ENCODE measurements at regions not wholly inside any gene's neighbourhood (a gene's known extent, or its start where the extent isn't known, plus 50 kb on each side); places are given as distances from the start of the nearest gene placed in this dataset.

DNA sequence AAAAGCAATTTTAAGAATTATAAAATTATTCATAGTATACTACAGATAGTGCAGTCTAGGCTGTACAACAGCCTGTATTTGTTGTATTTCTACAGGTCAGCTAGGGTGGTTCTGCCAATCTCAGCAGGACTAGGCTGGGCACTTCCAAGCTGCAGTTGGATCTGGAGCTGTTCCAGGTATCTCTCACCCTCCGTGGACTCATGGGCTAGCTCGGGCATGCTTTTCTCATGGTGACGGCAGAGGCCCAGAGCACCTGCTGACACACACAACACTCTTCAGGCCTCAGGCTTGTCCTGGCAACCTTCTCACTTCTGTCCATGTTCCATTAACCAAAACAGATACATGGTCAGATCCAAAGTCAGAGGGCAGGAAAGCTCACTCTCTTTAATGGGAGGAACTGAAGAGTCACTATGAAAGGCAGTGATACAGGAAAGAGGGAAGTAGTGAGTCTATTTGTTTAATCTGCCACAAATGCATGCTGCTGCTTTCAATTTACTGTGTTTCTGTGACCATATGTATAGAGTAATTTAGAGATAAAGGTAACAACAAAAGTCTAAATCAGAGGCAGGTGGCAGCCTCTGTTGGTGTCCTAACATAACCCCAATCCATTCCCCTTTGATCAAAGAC lies 462.4 kb upstream of the ACVR2A start:
- Mint-ChIP-seq H3K36me3 (ENCODE audit: low read depth) (no peaks in the 10 kb centered on the region), H3K4me1 (no peaks in the 10 kb centered on the region), H3K27me3 (ENCODE audit: low read depth) (no peaks in the 10 kb centered on the region), H3K4me3 (no peak overlapping the region), H3K27ac (no peak overlapping the region), H3K9me3 (peaks cover 1% of the 10 kb centered on the region)
- TF ChIP-seq, protein P1, sequence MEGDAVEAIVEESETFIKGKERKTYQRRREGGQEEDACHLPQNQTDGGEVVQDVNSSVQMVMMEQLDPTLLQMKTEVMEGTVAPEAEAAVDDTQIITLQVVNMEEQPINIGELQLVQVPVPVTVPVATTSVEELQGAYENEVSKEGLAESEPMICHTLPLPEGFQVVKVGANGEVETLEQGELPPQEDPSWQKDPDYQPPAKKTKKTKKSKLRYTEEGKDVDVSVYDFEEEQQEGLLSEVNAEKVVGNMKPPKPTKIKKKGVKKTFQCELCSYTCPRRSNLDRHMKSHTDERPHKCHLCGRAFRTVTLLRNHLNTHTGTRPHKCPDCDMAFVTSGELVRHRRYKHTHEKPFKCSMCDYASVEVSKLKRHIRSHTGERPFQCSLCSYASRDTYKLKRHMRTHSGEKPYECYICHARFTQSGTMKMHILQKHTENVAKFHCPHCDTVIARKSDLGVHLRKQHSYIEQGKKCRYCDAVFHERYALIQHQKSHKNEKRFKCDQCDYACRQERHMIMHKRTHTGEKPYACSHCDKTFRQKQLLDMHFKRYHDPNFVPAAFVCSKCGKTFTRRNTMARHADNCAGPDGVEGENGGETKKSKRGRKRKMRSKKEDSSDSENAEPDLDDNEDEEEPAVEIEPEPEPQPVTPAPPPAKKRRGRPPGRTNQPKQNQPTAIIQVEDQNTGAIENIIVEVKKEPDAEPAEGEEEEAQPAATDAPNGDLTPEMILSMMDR (IDR thresholded peaks at IDR 0.05; ENCODE audit: unreplicated experiment in 3 of 3): no peak

DNA sequence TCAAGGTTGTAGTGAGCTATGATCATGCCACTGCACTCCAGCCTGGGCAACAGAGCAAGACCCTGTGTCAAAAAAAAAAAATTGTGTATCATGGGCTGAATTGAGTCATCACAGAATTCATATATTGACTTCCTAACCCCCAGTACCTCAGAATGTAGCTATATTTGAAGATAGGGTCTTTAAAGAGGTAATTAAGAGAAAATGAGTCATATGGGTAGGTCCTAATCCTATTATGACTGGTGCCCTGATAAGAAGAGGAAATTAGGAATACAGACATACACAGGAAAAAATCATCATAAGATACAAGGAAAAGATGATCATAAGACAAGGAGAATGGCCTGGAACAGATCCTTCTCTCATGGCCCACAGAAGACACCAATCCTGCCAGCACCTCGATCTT lies 466.4 kb upstream of the ACVR2A start:
- Mint-ChIP-seq H3K27me3 (ENCODE audit: low read depth) (no peaks in the 10 kb centered on the region), H3K4me3 (no peak overlapping the region), H3K4me1 (peaks cover 9% of the 10 kb centered on the region), H3K27ac (no peak overlapping the region), H3K9me3 (peaks cover 3% of the 10 kb centered on the region), H3K36me3 (ENCODE audit: low read depth) (no peaks in the 10 kb centered on the region)
- TF ChIP-seq, protein P1 (IDR thresholded peaks at IDR 0.05; ENCODE audit: unreplicated experiment in 3 of 3): no peak

- Mint-ChIP-seq H3K27ac (no peak overlapping the region), H3K9me3 (peaks cover 11% of the 10 kb centered on the region), H3K36me3 (ENCODE audit: low read depth) (no peaks in the 10 kb centered on the region), H3K27me3 (ENCODE audit: low read depth) (no peaks in the 10 kb centered on the region), H3K4me3 (no peak overlapping the region), H3K4me1 (peaks cover 14% of the 10 kb centered on the region)
- TF ChIP-seq, protein P1 (IDR thresholded peaks at IDR 0.05; ENCODE audit: unreplicated experiment in 3 of 3): no peak
Observed at GRCh38 chr2:147375073-147375472, 469.8 kb upstream of the ACVR2A start.

GRCh38 chr2:147374423-147374811 lies 470.4 kb upstream of the ACVR2A start:
- TF ChIP-seq, protein P1 (IDR thresholded peaks at IDR 0.05; ENCODE audit: unreplicated experiment in 3 of 3): no peak
- peaks cover 12% of the 10 kb centered on the region for H3K9me3 Mint-ChIP-seq

DNA sequence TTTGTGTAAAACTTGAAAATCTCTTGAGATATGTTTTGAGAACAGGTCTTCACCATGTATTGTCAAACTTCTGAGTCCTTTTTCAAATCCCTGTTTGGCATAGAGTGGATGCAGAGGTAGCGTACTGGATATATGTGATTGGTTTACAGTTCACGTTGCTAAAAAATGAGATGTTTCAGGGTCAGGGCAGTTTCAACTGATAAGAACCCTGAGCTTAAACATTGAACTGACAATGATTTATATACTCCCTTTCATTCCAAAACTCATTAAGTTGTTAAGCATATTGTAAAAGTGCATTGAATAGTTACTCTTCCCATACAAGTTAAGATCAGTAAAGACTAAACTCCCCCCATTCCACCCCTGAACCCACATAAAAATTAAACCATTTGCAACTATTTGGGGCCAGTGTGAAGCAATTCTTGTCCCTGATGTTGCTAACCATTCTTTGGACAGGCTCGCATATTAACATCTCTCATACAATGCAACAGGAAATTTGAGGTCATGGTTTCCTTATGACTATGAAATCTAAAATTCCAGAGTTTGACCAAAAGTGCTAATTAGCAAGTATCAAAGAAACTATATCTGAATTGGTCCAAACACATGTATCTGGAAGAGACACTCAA lies 470.9 kb upstream of the ACVR2A start:
- H3K4me3 Mint-ChIP-seq: no peak overlapping the region
- TF ChIP-seq, protein P1 (IDR thresholded peaks at IDR 0.05; ENCODE audit: unreplicated experiment in 3 of 3): no peak
- H3K27ac Mint-ChIP-seq: peak overlapping the region in 2 of 3 experiments; percentile 1 to 46
- peaks cover under 1% of the 10 kb centered on the region for H3K27me3 Mint-ChIP-seq (ENCODE audit: low read depth)
- H3K36me3 Mint-ChIP-seq (ENCODE audit: low read depth): no peaks in the 10 kb centered on the region
- peaks cover 12% of the 10 kb centered on the region for H3K9me3 Mint-ChIP-seq
- peaks cover 14% of the 10 kb centered on the region for H3K4me1 Mint-ChIP-seq

More at GRCh38 chr2:147374423-147374811, 470.4 kb upstream of the ACVR2A start:
- peaks cover 14% of the 10 kb centered on the region for H3K4me1 Mint-ChIP-seq
- no peaks in the 10 kb centered on the region for H3K27me3 Mint-ChIP-seq (ENCODE audit: low read depth)
- peak overlapping the region; percentile 1 to 55 (median 46) for H3K27ac Mint-ChIP-seq
- H3K4me3 Mint-ChIP-seq: no peak overlapping the region
- H3K36me3 Mint-ChIP-seq (ENCODE audit: low read depth): no peaks in the 10 kb centered on the region

DNA sequence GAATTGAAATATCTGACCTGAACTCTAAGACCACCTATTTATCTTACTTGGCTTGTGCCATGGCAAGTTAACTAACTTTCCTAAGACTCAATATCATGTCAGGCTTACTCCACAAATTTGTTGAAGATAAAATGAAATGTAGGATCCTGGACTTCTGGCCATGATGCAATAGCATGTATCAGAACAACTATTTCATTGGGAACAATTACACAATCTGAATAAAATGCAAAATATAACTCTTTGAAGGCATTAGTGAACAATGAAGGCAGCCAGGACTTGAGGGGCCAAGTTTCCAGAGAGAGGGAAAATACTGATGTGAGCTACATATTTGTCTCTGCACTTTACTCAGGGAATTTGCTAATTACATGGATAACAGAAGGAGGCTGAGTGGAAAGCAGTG lies 476.5 kb upstream of the ACVR2A start:
- peaks cover 16% of the 10 kb centered on the region for H3K9me3 Mint-ChIP-seq
- H3K4me3 Mint-ChIP-seq: no peak overlapping the region
- peaks cover 27% of the 10 kb centered on the region for H3K4me1 Mint-ChIP-seq
- no peak overlapping the region for H3K27ac Mint-ChIP-seq
- TF ChIP-seq, protein P1 (IDR thresholded peaks at IDR 0.05; ENCODE audit: unreplicated experiment in 3 of 3): no peak
- peaks cover 5% of the 10 kb centered on the region for H3K27me3 Mint-ChIP-seq (ENCODE audit: low read depth)
- H3K36me3 Mint-ChIP-seq (ENCODE audit: low read depth): no peaks in the 10 kb centered on the region
